ENCODE measurements at regions not wholly inside any gene's neighbourhood (a gene's known extent, or its start where the extent isn't known, plus 50 kb on each side); places are given as distances from the start of the nearest gene placed in this dataset.

DNA sequence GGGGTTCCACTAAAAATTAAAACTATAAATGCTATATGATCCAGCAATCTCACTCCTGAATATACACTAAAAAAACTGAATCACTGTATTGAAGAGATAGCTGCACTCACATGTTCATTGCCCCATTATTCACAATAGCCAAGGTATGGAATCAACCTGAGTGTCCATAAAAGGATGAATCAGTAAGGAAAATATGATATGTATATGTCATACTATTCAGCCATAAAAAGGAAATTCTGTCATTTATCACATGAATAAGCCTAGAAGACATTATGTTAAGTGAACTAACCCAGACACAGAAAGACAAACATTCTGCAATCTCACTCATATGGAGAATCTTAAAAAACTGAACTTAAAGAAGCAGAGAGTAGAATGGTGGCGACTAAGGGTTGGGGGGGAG is 1376.2 kb upstream of the CDH9 start:
- intact Hi-C loops (cut with DNase I) = no loop called here
- TF ChIP-seq, protein P1, sequence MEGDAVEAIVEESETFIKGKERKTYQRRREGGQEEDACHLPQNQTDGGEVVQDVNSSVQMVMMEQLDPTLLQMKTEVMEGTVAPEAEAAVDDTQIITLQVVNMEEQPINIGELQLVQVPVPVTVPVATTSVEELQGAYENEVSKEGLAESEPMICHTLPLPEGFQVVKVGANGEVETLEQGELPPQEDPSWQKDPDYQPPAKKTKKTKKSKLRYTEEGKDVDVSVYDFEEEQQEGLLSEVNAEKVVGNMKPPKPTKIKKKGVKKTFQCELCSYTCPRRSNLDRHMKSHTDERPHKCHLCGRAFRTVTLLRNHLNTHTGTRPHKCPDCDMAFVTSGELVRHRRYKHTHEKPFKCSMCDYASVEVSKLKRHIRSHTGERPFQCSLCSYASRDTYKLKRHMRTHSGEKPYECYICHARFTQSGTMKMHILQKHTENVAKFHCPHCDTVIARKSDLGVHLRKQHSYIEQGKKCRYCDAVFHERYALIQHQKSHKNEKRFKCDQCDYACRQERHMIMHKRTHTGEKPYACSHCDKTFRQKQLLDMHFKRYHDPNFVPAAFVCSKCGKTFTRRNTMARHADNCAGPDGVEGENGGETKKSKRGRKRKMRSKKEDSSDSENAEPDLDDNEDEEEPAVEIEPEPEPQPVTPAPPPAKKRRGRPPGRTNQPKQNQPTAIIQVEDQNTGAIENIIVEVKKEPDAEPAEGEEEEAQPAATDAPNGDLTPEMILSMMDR (IDR thresholded peaks at IDR 0.05; ENCODE audit: borderline replicate concordance, extremely low read depth, insufficient read depth) = no peak

DNA sequence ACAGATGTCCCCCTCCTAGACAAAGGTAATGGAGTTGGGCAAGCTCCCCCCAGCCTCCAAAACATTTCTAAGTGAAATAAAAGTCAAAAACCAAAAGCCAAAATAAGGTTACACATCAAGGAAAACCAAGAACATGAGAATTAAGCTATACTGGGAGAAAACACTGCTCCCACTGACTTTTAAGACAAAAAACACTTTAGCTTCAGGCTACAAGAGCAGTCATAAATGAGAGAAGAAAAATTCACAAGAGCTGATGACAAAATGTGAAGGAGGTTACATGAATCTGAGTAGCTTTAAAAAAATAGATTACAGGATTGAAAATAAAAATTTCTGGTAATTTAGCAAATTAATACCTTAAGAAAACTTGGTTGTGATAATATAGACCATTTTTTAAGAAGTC is 1370.3 kb upstream of the CDH9 start:
- Histone ChIP-seq H3K36me3 (ENCODE audit: control insufficient read depth in 2 of 3, insufficient read depth in 3 of 3, low read length in 3 of 3) (no peaks in the 10 kb centered on the region), H3K27me3 (ENCODE audit: control insufficient read depth, insufficient read depth, low read length) (no peaks in the 10 kb centered on the region), H3K9me3 (ENCODE audit: control insufficient read depth in 2 of 3, insufficient read depth in 1 of 3, low read length in 3 of 3) (no peaks in the 10 kb centered on the region), H3K4me1 (ENCODE audit: control insufficient read depth in 2 of 3, insufficient read depth in 2 of 3, low read depth in 1 of 3, low read length in 3 of 3) (no peaks in the 10 kb centered on the region), H3K4me3 (ENCODE audit: low read length in 3 of 3) (no peak overlapping the region), H3K27ac (ENCODE audit: low read depth in 2 of 2, low read length in 2 of 2) (no peak overlapping the region), H3K9ac (ENCODE audit: low read length in 3 of 3) (no peak overlapping the region)
- TF ChIP-seq, protein P1 (IDR thresholded peaks at IDR 0.05; ENCODE audit: borderline replicate concordance, extremely low read depth, insufficient read depth) = no peak
- FAIRE-seq (peak; percentile 13), DNase-seq (no peak)
- intact Hi-C loops (cut with DNase I) = no loop called here

More for the DNA sequence above, 1376.2 kb upstream of the CDH9 start:
- no peaks in the 10 kb centered on the region for H3K36me3 ChIP-seq (ENCODE audit: control insufficient read depth in 2 of 3, insufficient read depth in 3 of 3, low read length in 3 of 3)
- H3K27ac ChIP-seq (ENCODE audit: low read depth in 2 of 2, low read length in 2 of 2) = no peak overlapping the region
- H3K9ac ChIP-seq (ENCODE audit: low read length in 3 of 3) = no peak overlapping the region
- DNase-seq = no peak
- no peaks in the 10 kb centered on the region for H3K4me1 ChIP-seq (ENCODE audit: control insufficient read depth in 2 of 3, insufficient read depth in 2 of 3, low read depth in 1 of 3, low read length in 3 of 3)
- no peaks in the 10 kb centered on the region for H3K27me3 ChIP-seq (ENCODE audit: control insufficient read depth, insufficient read depth, low read length)
- no peak for FAIRE-seq
- H3K4me3 ChIP-seq (ENCODE audit: low read length in 3 of 3) = no peak overlapping the region
- H3K9me3 ChIP-seq (ENCODE audit: control insufficient read depth in 2 of 3, insufficient read depth in 1 of 3, low read length in 3 of 3) = no peaks in the 10 kb centered on the region

DNA sequence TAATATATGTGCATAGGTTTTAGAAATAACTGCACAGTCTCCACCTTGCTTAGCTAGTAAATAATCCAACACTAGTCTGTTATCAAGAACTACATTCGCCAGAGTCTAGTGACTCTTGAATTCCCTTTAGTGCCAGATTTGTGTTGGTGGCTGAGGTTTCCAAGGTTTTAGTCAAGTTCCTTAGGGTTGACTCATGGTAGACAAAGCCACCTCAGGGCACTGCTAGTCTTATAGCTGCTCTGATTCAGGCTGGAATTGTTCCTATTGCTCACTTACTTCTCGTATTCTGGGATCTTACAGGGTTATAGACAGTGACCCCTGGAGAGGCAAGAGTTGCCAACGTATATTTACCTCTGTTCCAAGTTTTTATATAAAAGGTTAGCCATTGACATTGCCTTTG is 1369.8 kb upstream of the CDH9 start:
- Histone ChIP-seq H3K4me1 (ENCODE audit: control insufficient read depth in 2 of 3, insufficient read depth in 2 of 3, low read depth in 1 of 3, low read length in 3 of 3) (no peaks in the 10 kb centered on the region), H3K36me3 (ENCODE audit: control insufficient read depth in 2 of 3, insufficient read depth in 3 of 3, low read length in 3 of 3) (no peaks in the 10 kb centered on the region), H3K27ac (ENCODE audit: low read depth in 2 of 2, low read length in 2 of 2) (no peak overlapping the region), H3K9me3 (ENCODE audit: control insufficient read depth in 2 of 3, insufficient read depth in 1 of 3, low read length in 3 of 3) (no peaks in the 10 kb centered on the region), H3K4me3 (ENCODE audit: low read length in 3 of 3) (no peak overlapping the region), H3K27me3 (ENCODE audit: control insufficient read depth, insufficient read depth, low read length) (no peaks in the 10 kb centered on the region), H3K9ac (ENCODE audit: low read length in 3 of 3) (no peak overlapping the region)
- TF ChIP-seq, protein P1 (IDR thresholded peaks at IDR 0.05; ENCODE audit: borderline replicate concordance, extremely low read depth, insufficient read depth) = no peak
- FAIRE-seq (no peak), DNase-seq (no peak)
- intact Hi-C loops (cut with DNase I) = no loop called here

DNA sequence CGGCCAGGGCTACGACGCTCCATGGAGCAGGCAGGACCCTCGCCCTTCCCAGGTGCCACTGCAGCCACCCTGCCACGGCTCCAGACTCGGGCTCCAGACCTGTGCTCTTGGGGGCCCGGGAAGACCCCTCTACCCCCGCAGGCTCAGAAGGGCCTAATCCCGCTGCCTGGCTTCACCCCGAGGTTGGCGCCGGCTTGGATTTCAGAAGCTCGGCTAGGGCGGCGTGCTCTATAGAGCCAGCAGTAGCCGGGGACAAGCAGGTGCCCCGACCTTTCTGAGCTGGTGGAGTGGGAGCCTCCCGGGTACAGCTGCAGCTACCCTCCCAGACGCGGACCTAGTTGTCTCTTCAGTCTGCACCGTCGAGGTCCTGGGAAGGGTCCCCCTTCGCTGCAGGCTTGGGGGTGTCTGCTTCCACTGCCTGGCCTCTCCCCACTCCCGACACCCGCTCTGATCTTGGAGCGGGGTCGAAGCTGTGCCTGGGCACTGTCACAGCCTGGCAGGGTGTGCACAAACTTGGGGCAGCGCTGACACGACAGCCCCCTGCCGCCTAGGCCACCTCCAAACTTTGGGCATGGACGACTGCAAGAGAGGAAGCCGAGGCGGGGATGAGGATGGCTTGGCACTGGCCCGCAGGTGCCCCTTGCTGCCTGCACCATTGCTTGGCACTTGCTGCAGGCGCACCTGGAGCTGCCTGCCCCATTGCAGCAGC is 1366.1 kb upstream of the CDH9 start:
- intact Hi-C loops (cut with DNase I) = no loop called here

More for the DNA sequence above, 1366.1 kb upstream of the CDH9 start:
- Histone ChIP-seq H3K4me1 (ENCODE audit: control insufficient read depth in 2 of 3, insufficient read depth in 2 of 3, low read depth in 1 of 3, low read length in 3 of 3) (no peaks in the 10 kb centered on the region), H3K27ac (ENCODE audit: low read depth in 2 of 2, low read length in 2 of 2) (no peak overlapping the region), H3K27me3 (ENCODE audit: control insufficient read depth, insufficient read depth, low read length) (no peaks in the 10 kb centered on the region), H3K9me3 (ENCODE audit: control insufficient read depth in 2 of 3, insufficient read depth in 1 of 3, low read length in 3 of 3) (no peaks in the 10 kb centered on the region), H3K4me3 (ENCODE audit: low read length in 3 of 3) (no peak overlapping the region), H3K36me3 (ENCODE audit: control insufficient read depth in 2 of 3, insufficient read depth in 3 of 3, low read length in 3 of 3) (no peaks in the 10 kb centered on the region), H3K9ac (ENCODE audit: low read length in 3 of 3) (no peak overlapping the region)
- peak in 1 of 5 donors; percentile 64 for DNase-seq
- FAIRE-seq = no peak
- TF ChIP-seq, protein P1 (IDR thresholded peaks at IDR 0.05; ENCODE audit: borderline replicate concordance, extremely low read depth, insufficient read depth) = no peak
